Kidney glomerular epithelial cell (primary cell): ENCODE measurements at regions not wholly inside any gene's neighbourhood (a gene's known extent, or its start where the extent isn't known, plus 50 kb on each side); places are given as distances from the start of the nearest gene placed in this dataset.
"Not testable (repeated sequence)": the region's sequence is repeated elsewhere in the genome, so short reads cannot be mapped to it uniquely, and the experiment has no call there.

Source experiments
- DNase-seq: peaks from one replicate; lab custom pipeline; 2025; lab: John Stamatoyannopoulos, UW

- DNase-seq: no peak
Observed at GRCh38 chrX:39047174-39047573, 245.9 kb downstream of the MID1IP1 start.

GRCh38 chrX:39049975-39050374, 248.7 kb downstream of the MID1IP1 start:
- DNase-seq: no peak

- no peak for DNase-seq
Observed at GRCh38 chrX:39050427-39050826, 249.2 kb downstream of the MID1IP1 start.

GRCh38 chrX:39052751-39053150, 251.5 kb downstream of the MID1IP1 start:
- DNase-seq: no peak

- DNase-seq: no peak
Observed at GRCh38 chrX:39058724-39059123, 257.5 kb downstream of the MID1IP1 start.

- DNase-seq: no peak
Observed at GRCh38 chrX:39059866-39060265, 258.6 kb downstream of the MID1IP1 start.

GRCh38 chrX:39063037-39063436, 261.8 kb downstream of the MID1IP1 start:
- DNase-seq: no peak

GRCh38 chrX:39063702-39064101, 262.4 kb downstream of the MID1IP1 start:
- no peak for DNase-seq

- DNase-seq: no peak
Observed at GRCh38 chrX:39065051-39065871, 264.0 kb downstream of the MID1IP1 start.

GRCh38 chrX:39067866-39068265, 266.6 kb downstream of the MID1IP1 start:
- no peak for DNase-seq

- DNase-seq: not testable (repeated sequence)
Observed at GRCh38 chrX:39068634-39069033, 267.4 kb downstream of the MID1IP1 start.

- DNase-seq: no peak
Observed at GRCh38 chrX:39070009-39070408, 268.8 kb downstream of the MID1IP1 start.

- DNase-seq: no peak
Observed at GRCh38 chrX:39073131-39073530, 271.9 kb downstream of the MID1IP1 start.

GRCh38 chrX:39096599-39096998, 295.3 kb downstream of the MID1IP1 start:
- DNase-seq: no peak

- DNase-seq: no peak
Observed at GRCh38 chrX:39104745-39105144, 303.5 kb downstream of the MID1IP1 start.

GRCh38 chrX:39112143-39112542, 310.9 kb downstream of the MID1IP1 start:
- no peak for DNase-seq

GRCh38 chrX:39115166-39115565, 313.9 kb downstream of the MID1IP1 start:
- no peak for DNase-seq

GRCh38 chrX:39117101-39117500, 315.8 kb downstream of the MID1IP1 start:
- no peak for DNase-seq

GRCh38 chrX:39121903-39122302, 320.6 kb downstream of the MID1IP1 start:
- no peak for DNase-seq

- DNase-seq: no peak
Observed at GRCh38 chrX:39125834-39126233, 324.6 kb downstream of the MID1IP1 start.

- no peak for DNase-seq
Observed at GRCh38 chrX:39133971-39134370, 332.7 kb downstream of the MID1IP1 start.

- no peak for DNase-seq
Observed at GRCh38 chrX:39137363-39137954, 336.2 kb downstream of the MID1IP1 start.

- no peak for DNase-seq
Observed at GRCh38 chrX:39140581-39140980, 339.3 kb downstream of the MID1IP1 start.

- DNase-seq: no peak
Observed at GRCh38 chrX:39144323-39144722, 343.1 kb downstream of the MID1IP1 start.
